ENCODE measurements at regions not wholly inside any gene's neighbourhood (a gene's known extent, or its start where the extent isn't known, plus 50 kb on each side); places are given as distances from the start of the nearest gene placed in this dataset.

DNA sequence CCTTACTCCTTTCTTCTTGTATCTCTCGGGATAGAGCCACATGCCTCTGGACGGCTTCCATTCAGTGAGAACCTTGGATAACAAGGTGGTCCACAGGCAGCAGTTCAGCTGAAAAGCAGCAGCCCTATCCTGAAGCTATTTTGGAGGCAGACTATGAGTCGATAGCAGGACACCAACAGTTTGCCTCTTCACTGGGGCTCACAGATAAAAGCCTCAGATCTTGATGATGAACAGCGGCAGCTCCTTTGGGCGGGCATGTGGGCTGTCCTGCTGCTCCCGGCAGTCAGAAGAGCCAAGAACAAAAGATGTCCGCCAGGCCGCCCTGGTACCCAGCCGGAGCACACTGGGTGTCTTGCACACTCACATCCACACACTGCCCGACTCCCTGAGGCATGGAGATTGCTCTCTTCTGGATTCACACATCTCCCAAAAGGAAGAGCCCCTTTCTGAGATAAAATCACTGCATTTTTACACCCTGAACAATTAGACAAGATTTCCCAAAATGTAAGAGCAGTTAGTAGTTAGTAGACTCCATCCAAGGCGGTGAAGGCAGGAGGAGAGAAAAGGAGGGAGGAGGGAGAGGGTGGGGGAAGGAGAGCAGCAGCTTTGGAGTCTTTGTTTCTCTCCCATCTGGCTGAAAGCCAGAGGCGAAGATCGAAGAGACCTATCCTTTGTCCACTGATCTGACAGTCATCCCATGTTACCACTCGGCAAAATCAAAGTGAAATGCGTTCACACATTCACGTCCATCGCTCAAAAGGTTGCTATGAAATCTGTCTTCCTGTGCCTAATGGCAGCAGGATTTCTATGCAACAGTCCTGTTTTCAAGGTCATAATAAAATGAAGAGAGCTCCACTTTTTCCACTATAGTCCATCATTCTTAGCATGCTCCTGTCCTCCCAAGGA, 90.1 kb upstream of the KLF7 start:
- Histone ChIP-seq H3K4ac (ENCODE audit: low read depth, low read length) (no peak overlapping the region), H3K18ac (ENCODE audit: low read length) (no peak overlapping the region), H3K79me1 (ENCODE audit: low read length) (peaks cover 6% of the 10 kb centered on the region), H3K27ac (ENCODE audit: low read depth, low read length) (no peak overlapping the region), H3K9me3 (ENCODE audit: insufficient read depth, low read depth, low read length) (no peaks in the 10 kb centered on the region), H3K27me3 (ENCODE audit: insufficient read depth, low read length) (no peaks in the 10 kb centered on the region), H3K23ac (ENCODE audit: low read length) (no peak overlapping the region), H4K12ac (ENCODE audit: low read depth, low read length) (no peak overlapping the region), H3K79me2 (ENCODE audit: control insufficient read depth, insufficient read depth, low read length, poor library complexity) (no peaks in the 10 kb centered on the region), H2BK12ac (ENCODE audit: low read length) (no peak overlapping the region), H2AFZ (ENCODE audit: insufficient read depth, low read length, poor library complexity) (no peak overlapping the region), H2BK5ac (ENCODE audit: low read depth, low read length, poor library complexity) (no peak overlapping the region), H3K14ac (ENCODE audit: low read length) (no peak overlapping the region), H2BK120ac (ENCODE audit: insufficient read depth, low read length, poor library complexity) (no peak overlapping the region), H3K4me2 (ENCODE audit: low read length) (no peak overlapping the region), H4K8ac (ENCODE audit: low read depth, low read length) (no peak overlapping the region), H3K4me1 (ENCODE audit: control insufficient read depth in 1 of 2, insufficient read depth in 2 of 2, low read length in 2 of 2) (peaks cover 8 to 19% of the 10 kb centered on the region in 2 experiments), H3K36me3 (ENCODE audit: control insufficient read depth in 1 of 2, insufficient read depth in 2 of 2, low read length in 2 of 2) (no peaks in the 10 kb centered on the region), H3K9ac (ENCODE audit: low read length) (no peak overlapping the region), H2AK5ac (ENCODE audit: low read length) (no peak overlapping the region), H3K4me3 (ENCODE audit: low read depth, low read length) (no peak overlapping the region), H4K91ac (ENCODE audit: low read depth, low read length) (no peak overlapping the region)
- WGBS (ENCODE audit: extremely low coverage, insufficient coverage, insufficient read length): no CpG with 5 or more reads among the region's 17 CpGs
- DNase-seq: no peak

- Histone ChIP-seq H3K14ac (ENCODE audit: low read length) (no peak overlapping the region), H2BK12ac (ENCODE audit: low read length) (no peak overlapping the region), H3K4ac (ENCODE audit: low read depth, low read length) (no peak overlapping the region), H3K27ac (ENCODE audit: low read depth, low read length) (no peak overlapping the region), H2BK5ac (ENCODE audit: low read depth, low read length, poor library complexity) (no peak overlapping the region), H3K4me3 (ENCODE audit: low read depth, low read length) (no peak overlapping the region), H3K79me1 (ENCODE audit: low read length) (peaks cover 6% of the 10 kb centered on the region), H2AFZ (ENCODE audit: insufficient read depth, low read length, poor library complexity) (no peak overlapping the region), H3K9me3 (ENCODE audit: insufficient read depth, low read depth, low read length) (no peaks in the 10 kb centered on the region), H4K91ac (ENCODE audit: low read depth, low read length) (no peak overlapping the region), H2AK5ac (ENCODE audit: low read length) (no peak overlapping the region), H3K27me3 (ENCODE audit: insufficient read depth, low read length) (no peaks in the 10 kb centered on the region), H3K79me2 (ENCODE audit: control insufficient read depth, insufficient read depth, low read length, poor library complexity) (no peaks in the 10 kb centered on the region), H4K8ac (ENCODE audit: low read depth, low read length) (no peak overlapping the region), H3K23ac (ENCODE audit: low read length) (no peak overlapping the region), H2BK120ac (ENCODE audit: insufficient read depth, low read length, poor library complexity) (no peak overlapping the region), H4K12ac (ENCODE audit: low read depth, low read length) (no peak overlapping the region), H3K18ac (ENCODE audit: low read length) (no peak overlapping the region), H3K36me3 (ENCODE audit: control insufficient read depth in 1 of 2, insufficient read depth in 2 of 2, low read length in 2 of 2) (no peaks in the 10 kb centered on the region), H3K4me2 (ENCODE audit: low read length) (no peak overlapping the region), H3K4me1 (ENCODE audit: control insufficient read depth in 1 of 2, insufficient read depth in 2 of 2, low read length in 2 of 2) (peaks cover 8 to 18% of the 10 kb centered on the region in 2 experiments), H3K9ac (ENCODE audit: low read length) (no peak overlapping the region)
- no CpG with 5 or more reads among the region's 10 CpGs for WGBS (ENCODE audit: extremely low coverage, insufficient coverage, insufficient read length)
- peak in 1 of 2 donors; percentile 23 for DNase-seq
These were observed 90.9 kb upstream of the KLF7 start for GRCh38 chr2:207256476-207257207.

- H3K79me1 ChIP-seq (ENCODE audit: low read length): peaks cover 3% of the 10 kb centered on the region
- no peak overlapping the region for H2BK12ac ChIP-seq (ENCODE audit: low read length)
- no peak for DNase-seq
- H3K9me3 ChIP-seq (ENCODE audit: insufficient read depth, low read depth, low read length): no peaks in the 10 kb centered on the region
- H3K36me3 ChIP-seq (ENCODE audit: control insufficient read depth in 1 of 2, insufficient read depth in 2 of 2, low read length in 2 of 2): no peaks in the 10 kb centered on the region
- WGBS (ENCODE audit: extremely low coverage, insufficient coverage, insufficient read length): no CpG with 5 or more reads among the region's 11 CpGs
- H3K23ac ChIP-seq (ENCODE audit: low read length): no peak overlapping the region
- H4K8ac ChIP-seq (ENCODE audit: low read depth, low read length): no peak overlapping the region
- H3K14ac ChIP-seq (ENCODE audit: low read length): no peak overlapping the region
- no peak overlapping the region for H3K18ac ChIP-seq (ENCODE audit: low read length)
- no peak overlapping the region for H4K91ac ChIP-seq (ENCODE audit: low read depth, low read length)
- H2AFZ ChIP-seq (ENCODE audit: insufficient read depth, low read length, poor library complexity): no peak overlapping the region
- H3K27ac ChIP-seq (ENCODE audit: low read depth, low read length): no peak overlapping the region
- H2BK5ac ChIP-seq (ENCODE audit: low read depth, low read length, poor library complexity): no peak overlapping the region
- H3K4ac ChIP-seq (ENCODE audit: low read depth, low read length): no peak overlapping the region
- H3K27me3 ChIP-seq (ENCODE audit: insufficient read depth, low read length): no peaks in the 10 kb centered on the region
- no peaks in the 10 kb centered on the region for H3K79me2 ChIP-seq (ENCODE audit: control insufficient read depth, insufficient read depth, low read length, poor library complexity)
- no peak overlapping the region for H3K4me2 ChIP-seq (ENCODE audit: low read length)
- no peak overlapping the region for H3K9ac ChIP-seq (ENCODE audit: low read length)
- H3K4me3 ChIP-seq (ENCODE audit: low read depth, low read length): no peak overlapping the region
- no peak overlapping the region for H4K12ac ChIP-seq (ENCODE audit: low read depth, low read length)
- H3K4me1 ChIP-seq (ENCODE audit: control insufficient read depth in 1 of 2, insufficient read depth in 2 of 2, low read length in 2 of 2): peaks cover 8 to 13% of the 10 kb centered on the region in 2 experiments
- no peak overlapping the region for H2BK120ac ChIP-seq (ENCODE audit: insufficient read depth, low read length, poor library complexity)
- no peak overlapping the region for H2AK5ac ChIP-seq (ENCODE audit: low read length)
These were observed 91.8 kb upstream of the KLF7 start for GRCh38 chr2:207257251-207258250.

All from trophoblast cell (in vitro differentiated cells and primary cell).